Natural killer cell (primary cell): ENCODE measurements at regions not wholly inside any gene's neighbourhood (a gene's known extent, or its start where the extent isn't known, plus 50 kb on each side); places are given as distances from the start of the nearest gene placed in this dataset.

ENCODE experiments used
- ATAC-seq, 3 donors: fragments of 150-1000 bp in 2 of 3; fragments of 200-7000 bp in 1 of 3; cut with Tn5 transposase; 1 replicate in 1 of 3; 2 replicates in 2 of 3; pipeline ENCODE4 v1.10.0; 2021; ENCODE audit warnings: mild to moderate bottlenecking in 2 of 3, moderate library complexity in 2 of 3
- DNase-seq, 2 donors: peaks; one replicate each; pipeline versions ENCODE4 v3.0.0 to v3.0.0-alpha.2; 2013 to 2021; ENCODE audit warnings: mixed read lengths in 1 of 2
- H3K27ac ChIP-seq: one replicate; pipeline ENCODE4 v1.5.1; 2013; ENCODE audit warnings: mild to moderate bottlenecking, low read length
- H3K27me3 ChIP-seq: one replicate; pipeline ENCODE4 v1.6.1; 2013; ENCODE audit warnings: low read length; ENCODE audit not compliant: control insufficient read depth, insufficient read depth
- H3K36me3 ChIP-seq: one replicate; pipeline ENCODE4 v1.6.1; 2013; ENCODE audit warnings: low read length; ENCODE audit not compliant: control insufficient read depth, insufficient read depth
- H3K4me1 ChIP-seq: one replicate; pipeline ENCODE4 v1.6.1; 2013; ENCODE audit warnings: low read length; ENCODE audit not compliant: control insufficient read depth, insufficient read depth
- H3K4me3 ChIP-seq: one replicate; pipeline ENCODE4 v1.5.1; 2013; ENCODE audit warnings: low read length
- H3K9me3 ChIP-seq: one replicate; pipeline ENCODE4 v1.6.1; 2013; ENCODE audit warnings: low read length; ENCODE audit not compliant: control insufficient read depth, insufficient read depth
- H3K27ac Mint-ChIP-seq, 2 donors: one replicate each; pipeline ENCODE4 v1.8.0; 2022; ENCODE audit warnings: mild to moderate bottlenecking in 2 of 2, mixed read lengths in 2 of 2, moderate library complexity in 1 of 2
- H3K27me3 Mint-ChIP-seq, 2 donors: one replicate each; pipeline ENCODE4 v1.8.0; 2022; ENCODE audit warnings: low read depth in 2 of 2, mixed read lengths in 2 of 2
- H3K36me3 Mint-ChIP-seq: one replicate; pipeline ENCODE4 v1.8.0; 2022; ENCODE audit warnings: mixed read lengths
- H3K4me1 Mint-ChIP-seq, 2 donors: one replicate each; pipeline ENCODE4 v1.8.0; 2022; ENCODE audit warnings: mixed read lengths in 2 of 2
- H3K4me3 Mint-ChIP-seq: one replicate; pipeline ENCODE4 v1.8.0; 2022; ENCODE audit warnings: mild to moderate bottlenecking, moderate library complexity, mixed read lengths
- H3K9me3 Mint-ChIP-seq, 2 donors: one replicate each; pipeline ENCODE4 v1.8.0; 2022; ENCODE audit warnings: mixed read lengths in 2 of 2
- CTCF ChIP-seq: fragments of 200-600 bp; IDR thresholded peaks from one replicate; pipeline ENCODE4 v1.8.0; 2022; ENCODE audit warnings: antibody characterized with exemption
- WGBS: methylation state at CpG from one replicate; pipeline ENCODE4 v1.1.7; 2013; ENCODE audit warnings: missing lambda C conversion rate; ENCODE audit not compliant: insufficient coverage; 5-methylcytosine and 5-hydroxymethylcytosine counted together
- intact Hi-C: fragments of 100-400 bp; cut with micrococcal nuclease; formaldehyde crosslinking; loops from one replicate; pipeline ENCODE4 v1.14.2; 2022

- DNase-seq (no peak), ATAC-seq (no peak)
- Histone ChIP-seq H3K4me1 (no peaks in the 10 kb centered on the region), H3K4me3 (no peak overlapping the region), H3K27ac (no peak overlapping the region), H3K9me3 (peaks cover 3% of the 10 kb centered on the region), H3K36me3 (no peaks in the 10 kb centered on the region), H3K27me3 (no peaks in the 10 kb centered on the region)
- Mint-ChIP-seq H3K27me3 (no peaks in the 10 kb centered on the region), H3K9me3 (peaks cover 21 to 25% of the 10 kb centered on the region in 2 donors), H3K36me3 (no peaks in the 10 kb centered on the region), H3K4me3 (no peak overlapping the region), H3K4me1 (no peaks in the 10 kb centered on the region), H3K27ac (no peak overlapping the region)
- no peak for TF ChIP-seq CTCF
- intact Hi-C loops = no loop called here
- WGBS = 94% methylated on average over 3 of the region's 4 CpGs
These were observed 915.5 kb upstream of the LCORL start for GRCh38 chr4:18937080-18937479.

GRCh38 chr4:18935659-18936345 lies 914.2 kb upstream of the LCORL start:
- Histone ChIP-seq H3K4me1 (no peaks in the 10 kb centered on the region), H3K36me3 (no peaks in the 10 kb centered on the region), H3K27ac (no peak overlapping the region), H3K4me3 (no peak overlapping the region), H3K27me3 (no peaks in the 10 kb centered on the region), H3K9me3 (peaks cover 3% of the 10 kb centered on the region)
- Mint-ChIP-seq H3K4me3 (no peak overlapping the region), H3K36me3 (no peaks in the 10 kb centered on the region), H3K27me3 (no peaks in the 10 kb centered on the region), H3K9me3 (peaks cover 18 to 25% of the 10 kb centered on the region in 2 donors), H3K27ac (no peak overlapping the region), H3K4me1 (no peaks in the 10 kb centered on the region)
- WGBS = 71% methylated on average over 7 of the region's 7 CpGs
- no peak for TF ChIP-seq CTCF
- intact Hi-C loops = no loop called here
- ATAC-seq (no peak), DNase-seq (no peak)

- Histone ChIP-seq H3K9me3 (peaks cover 3% of the 10 kb centered on the region), H3K4me1 (no peaks in the 10 kb centered on the region), H3K4me3 (no peak overlapping the region), H3K27me3 (no peaks in the 10 kb centered on the region), H3K27ac (no peak overlapping the region), H3K36me3 (no peaks in the 10 kb centered on the region)
- no peaks in the 10 kb centered on the region for H3K4me1 Mint-ChIP-seq
- H3K36me3 Mint-ChIP-seq = no peaks in the 10 kb centered on the region
- no peaks in the 10 kb centered on the region for H3K27me3 Mint-ChIP-seq
- ATAC-seq (no peak), DNase-seq (no peak)
- intact Hi-C loops = no loop called here
- H3K27ac Mint-ChIP-seq = no peak overlapping the region
- no peak overlapping the region for H3K4me3 Mint-ChIP-seq
- TF ChIP-seq CTCF = no peak
- 44% methylated on average over 2 of the region's 4 CpGs for WGBS
- peaks cover 18% of the 10 kb centered on the region in 2 donors for H3K9me3 Mint-ChIP-seq
These were observed 912.6 kb upstream of the LCORL start for GRCh38 chr4:18934197-18934596.

GRCh38 chr4:18932730-18933339 lies 911.3 kb upstream of the LCORL start:
- ATAC-seq = no peak
- no peaks in the 10 kb centered on the region for H3K36me3 Mint-ChIP-seq
- H3K27me3 Mint-ChIP-seq = no peaks in the 10 kb centered on the region
- WGBS = no CpG with 5 or more reads among the region's 1 CpG
- Histone ChIP-seq H3K9me3 (peaks cover 3% of the 10 kb centered on the region), H3K27ac (no peak overlapping the region), H3K36me3 (no peaks in the 10 kb centered on the region), H3K4me1 (no peaks in the 10 kb centered on the region), H3K4me3 (no peak overlapping the region), H3K27me3 (no peaks in the 10 kb centered on the region)
- peaks cover 15 to 16% of the 10 kb centered on the region in 2 donors for H3K9me3 Mint-ChIP-seq
- intact Hi-C loops = no loop called here
- H3K27ac Mint-ChIP-seq = no peak overlapping the region
- no peaks in the 10 kb centered on the region for H3K4me1 Mint-ChIP-seq
- no peak for TF ChIP-seq CTCF
- H3K4me3 Mint-ChIP-seq = no peak overlapping the region
- no peak for DNase-seq
